ENCODE measurements at regions not wholly inside any gene's neighbourhood (a gene's known extent, or its start where the extent isn't known, plus 50 kb on each side); places are given as distances from the start of the nearest gene placed in this dataset.

- H3K36me3 Mint-ChIP-seq, result peaks cover 45% of the 10 kb centered on the region
- no peak for TF ChIP-seq ERG (CRISPR knock-in tag; IDR thresholded peaks at IDR 0.05)
- TF ChIP-seq HMGA2 (CRISPR knock-in tag; IDR thresholded peaks at IDR 0.05), result no peak
- TF ChIP-seq AFF4 (CRISPR knock-in tag; IDR thresholded peaks at IDR 0.05; ENCODE audit: borderline replicate concordance), result no peak
- TF ChIP-seq NR1H2 (CRISPR knock-in tag; IDR thresholded peaks at IDR 0.05), result no peak
- no peak for TF ChIP-seq ZNF138 (CRISPR knock-in tag; conservative IDR thresholded peaks at IDR 0.05)
- TF ChIP-seq E2F1 (CRISPR knock-in tag; IDR thresholded peaks at IDR 0.05), result no peak
- TF ChIP-seq TEAD1 (CRISPR knock-in tag; IDR thresholded peaks at IDR 0.05), result no peak
- no peak for TF ChIP-seq SMAD4 (CRISPR knock-in tag; IDR thresholded peaks at IDR 0.05)
- TF ChIP-seq FOXP4 (CRISPR knock-in tag; IDR thresholded peaks at IDR 0.05), result no peak
- TF ChIP-seq RELA (CRISPR knock-in tag; IDR thresholded peaks at IDR 0.05; ENCODE audit: borderline replicate concordance), result no peak
- no peak for TF ChIP-seq PREB (CRISPR knock-in tag; IDR thresholded peaks at IDR 0.05; ENCODE audit: borderline replicate concordance)
- TF ChIP-seq ESRRA (CRISPR knock-in tag; IDR thresholded peaks at IDR 0.05; ENCODE audit: borderline replicate concordance), result no peak
- H3K27me3 Mint-ChIP-seq (ENCODE audit: low read depth), result peaks cover 52% of the 10 kb centered on the region
- ChIA-PET POLR2A (no interaction called here), CTCF (interaction anchor here (1.8 kb wide), 1 partner anchor 17 kb away, joined by 10 read pairs; no protein-coding TSS in a partner anchor)
- DNase-seq (ENCODE audit: low spot score), result no peak
- no peak for ATAC-seq
- no peak overlapping the region for H3K4me3 Mint-ChIP-seq
- H3K9me3 Mint-ChIP-seq, result peaks cover 40% of the 10 kb centered on the region
- peaks cover 59% of the 10 kb centered on the region for H3K4me1 Mint-ChIP-seq
- H3K27ac Mint-ChIP-seq, result peak overlapping the region; percentile 64; the same call in 1 of the 2 replicates
These were observed 755.0 kb downstream of the DIAPH3 start for GRCh38 chr13:59408738-59409137.

- CTCF ChIA-PET, result interaction anchor here (1.8 kb wide), 1 partner anchor 17 kb away, joined by 10 read pairs; no protein-coding TSS in a partner anchor
These were observed 754.5 kb downstream of the DIAPH3 start for GRCh38 chr13:59409211-59409610.

More at GRCh38 chr13:59409211-59409610, 754.5 kb downstream of the DIAPH3 start:
- peaks cover 37% of the 10 kb centered on the region for H3K9me3 Mint-ChIP-seq
- H3K36me3 Mint-ChIP-seq, result peaks cover 41% of the 10 kb centered on the region
- no peak for TF ChIP-seq FOXK1 (CRISPR knock-in tag; IDR thresholded peaks at IDR 0.05)
- no peak for TF ChIP-seq SMAD3 (CRISPR knock-in tag; IDR thresholded peaks at IDR 0.05; ENCODE audit: borderline replicate concordance)
- TF ChIP-seq PRDM15 (CRISPR knock-in tag; IDR thresholded peaks at IDR 0.05), result peak; percentile 47; the same call in 1 of the 2 replicates
- peak overlapping the region; percentile 38 for H3K4me3 Mint-ChIP-seq
- peaks cover 59% of the 10 kb centered on the region for H3K4me1 Mint-ChIP-seq
- POLR2A ChIA-PET, result no interaction called here
- ATAC-seq (peak; percentile 54), DNase-seq (ENCODE audit: low spot score) (peak; percentile 18)
- H3K27ac Mint-ChIP-seq, result peak overlapping the region; percentile 64
- peaks cover 52% of the 10 kb centered on the region for H3K27me3 Mint-ChIP-seq (ENCODE audit: low read depth)

Measured in WTC11 (cell line).